ENCODE measurements at regions not wholly inside any gene's neighbourhood (a gene's known extent, or its start where the extent isn't known, plus 50 kb on each side); places are given as distances from the start of the nearest gene placed in this dataset.

DNA sequence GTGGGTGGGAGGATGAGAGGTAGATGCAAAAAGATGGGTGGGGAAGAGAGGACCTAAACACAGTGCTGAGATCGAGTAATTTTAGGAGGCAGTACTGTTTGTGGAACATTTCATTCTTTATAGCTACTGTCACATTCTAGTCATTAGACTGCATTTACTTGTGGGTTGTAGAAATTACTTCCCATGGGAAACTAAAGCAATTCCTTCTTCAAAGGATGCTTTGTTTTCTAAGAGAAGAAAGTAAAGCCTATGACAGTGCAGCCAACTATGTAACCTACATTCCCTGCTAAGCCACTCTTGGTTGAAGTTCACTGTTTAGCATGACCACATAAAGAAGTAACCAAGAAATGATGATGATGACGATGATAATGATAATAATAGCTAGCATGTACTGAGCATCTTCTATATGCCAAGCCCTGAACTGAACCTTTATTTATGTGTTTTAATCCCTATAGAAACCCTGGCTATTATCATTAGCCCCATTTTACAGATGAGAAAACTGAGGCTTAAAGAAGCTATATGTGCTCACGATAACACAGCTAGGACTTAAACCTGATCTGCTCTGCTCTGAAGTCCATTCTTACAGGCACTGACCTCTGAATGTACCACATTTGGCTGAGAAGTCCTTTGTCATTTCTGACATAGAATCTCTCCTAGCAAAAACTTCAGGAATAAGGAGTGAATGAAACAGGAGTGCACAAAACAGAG is 114.5 kb upstream of the KIT start:
- Histone ChIP-seq H3K4me3 (ENCODE audit: low read depth in 1 of 3, low read length in 3 of 3) (no peak overlapping the region), H3K4me1 (ENCODE audit: control insufficient read depth in 4 of 4, insufficient read depth in 4 of 4, low read length in 3 of 4) (peaks cover 0 to 7% (median 0%) of the 10 kb centered on the region in 4 donors), H3K9me3 (ENCODE audit: control insufficient read depth in 4 of 4, low read length in 3 of 4) (no peaks in the 10 kb centered on the region), H3K9ac (ENCODE audit: low read depth in 1 of 2, low read length in 2 of 2) (no peak overlapping the region), H3K27me3 (ENCODE audit: control insufficient read depth in 4 of 4, insufficient read depth in 4 of 4, low read length in 3 of 4) (peaks cover 0 to under 1% (median 0%) of the 10 kb centered on the region in 4 donors), H3K27ac (ENCODE audit: low read depth in 1 of 2, low read length in 2 of 2) (no peak overlapping the region), H3K36me3 (ENCODE audit: control insufficient read depth in 4 of 4, insufficient read depth in 3 of 4, low read depth in 1 of 4, low read length in 3 of 4) (no peaks in the 10 kb centered on the region)
- WGBS, result 83% methylated on average over 3 of the region's 3 CpGs
- TF ChIP-seq, protein P1, sequence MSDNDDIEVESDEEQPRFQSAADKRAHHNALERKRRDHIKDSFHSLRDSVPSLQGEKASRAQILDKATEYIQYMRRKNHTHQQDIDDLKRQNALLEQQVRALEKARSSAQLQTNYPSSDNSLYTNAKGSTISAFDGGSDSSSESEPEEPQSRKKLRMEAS (IDR thresholded peaks at IDR 0.05), result no peak
- TF ChIP-seq, protein P2, sequence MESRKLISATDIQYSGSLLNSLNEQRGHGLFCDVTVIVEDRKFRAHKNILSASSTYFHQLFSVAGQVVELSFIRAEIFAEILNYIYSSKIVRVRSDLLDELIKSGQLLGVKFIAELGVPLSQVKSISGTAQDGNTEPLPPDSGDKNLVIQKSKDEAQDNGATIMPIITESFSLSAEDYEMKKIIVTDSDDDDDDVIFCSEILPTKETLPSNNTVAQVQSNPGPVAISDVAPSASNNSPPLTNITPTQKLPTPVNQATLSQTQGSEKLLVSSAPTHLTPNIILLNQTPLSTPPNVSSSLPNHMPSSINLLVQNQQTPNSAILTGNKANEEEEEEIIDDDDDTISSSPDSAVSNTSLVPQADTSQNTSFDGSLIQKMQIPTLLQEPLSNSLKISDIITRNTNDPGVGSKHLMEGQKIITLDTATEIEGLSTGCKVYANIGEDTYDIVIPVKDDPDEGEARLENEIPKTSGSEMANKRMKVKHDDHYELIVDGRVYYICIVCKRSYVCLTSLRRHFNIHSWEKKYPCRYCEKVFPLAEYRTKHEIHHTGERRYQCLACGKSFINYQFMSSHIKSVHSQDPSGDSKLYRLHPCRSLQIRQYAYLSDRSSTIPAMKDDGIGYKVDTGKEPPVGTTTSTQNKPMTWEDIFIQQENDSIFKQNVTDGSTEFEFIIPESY (IDR thresholded peaks at IDR 0.05), result no peak
- TF ChIP-seq, protein P3, sequence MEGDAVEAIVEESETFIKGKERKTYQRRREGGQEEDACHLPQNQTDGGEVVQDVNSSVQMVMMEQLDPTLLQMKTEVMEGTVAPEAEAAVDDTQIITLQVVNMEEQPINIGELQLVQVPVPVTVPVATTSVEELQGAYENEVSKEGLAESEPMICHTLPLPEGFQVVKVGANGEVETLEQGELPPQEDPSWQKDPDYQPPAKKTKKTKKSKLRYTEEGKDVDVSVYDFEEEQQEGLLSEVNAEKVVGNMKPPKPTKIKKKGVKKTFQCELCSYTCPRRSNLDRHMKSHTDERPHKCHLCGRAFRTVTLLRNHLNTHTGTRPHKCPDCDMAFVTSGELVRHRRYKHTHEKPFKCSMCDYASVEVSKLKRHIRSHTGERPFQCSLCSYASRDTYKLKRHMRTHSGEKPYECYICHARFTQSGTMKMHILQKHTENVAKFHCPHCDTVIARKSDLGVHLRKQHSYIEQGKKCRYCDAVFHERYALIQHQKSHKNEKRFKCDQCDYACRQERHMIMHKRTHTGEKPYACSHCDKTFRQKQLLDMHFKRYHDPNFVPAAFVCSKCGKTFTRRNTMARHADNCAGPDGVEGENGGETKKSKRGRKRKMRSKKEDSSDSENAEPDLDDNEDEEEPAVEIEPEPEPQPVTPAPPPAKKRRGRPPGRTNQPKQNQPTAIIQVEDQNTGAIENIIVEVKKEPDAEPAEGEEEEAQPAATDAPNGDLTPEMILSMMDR (IDR thresholded peaks at IDR 0.05; ENCODE audit: low read depth, low read length, missing input control), result no peak
- TF ChIP-seq RAD21 (IDR thresholded peaks at IDR 0.05) (no peak), HNF4G (IDR thresholded peaks at IDR 0.05) (no peak), TAF1 (conservative IDR thresholded peaks at IDR 0.05) (no peak), JUND (IDR thresholded peaks at IDR 0.05) (no peak), EGR1 (IDR thresholded peaks at IDR 0.05; ENCODE audit: low read depth in 2 of 2) (no peak), GABPA (IDR thresholded peaks at IDR 0.05 in 1 of 2, conservative IDR thresholded peaks at IDR 0.05 in 1 of 2) (no peak), FOXA1 (IDR thresholded peaks at IDR 0.05) (no peak)
- DNase-seq (ENCODE audit: low spot score), result no peak

DNA sequence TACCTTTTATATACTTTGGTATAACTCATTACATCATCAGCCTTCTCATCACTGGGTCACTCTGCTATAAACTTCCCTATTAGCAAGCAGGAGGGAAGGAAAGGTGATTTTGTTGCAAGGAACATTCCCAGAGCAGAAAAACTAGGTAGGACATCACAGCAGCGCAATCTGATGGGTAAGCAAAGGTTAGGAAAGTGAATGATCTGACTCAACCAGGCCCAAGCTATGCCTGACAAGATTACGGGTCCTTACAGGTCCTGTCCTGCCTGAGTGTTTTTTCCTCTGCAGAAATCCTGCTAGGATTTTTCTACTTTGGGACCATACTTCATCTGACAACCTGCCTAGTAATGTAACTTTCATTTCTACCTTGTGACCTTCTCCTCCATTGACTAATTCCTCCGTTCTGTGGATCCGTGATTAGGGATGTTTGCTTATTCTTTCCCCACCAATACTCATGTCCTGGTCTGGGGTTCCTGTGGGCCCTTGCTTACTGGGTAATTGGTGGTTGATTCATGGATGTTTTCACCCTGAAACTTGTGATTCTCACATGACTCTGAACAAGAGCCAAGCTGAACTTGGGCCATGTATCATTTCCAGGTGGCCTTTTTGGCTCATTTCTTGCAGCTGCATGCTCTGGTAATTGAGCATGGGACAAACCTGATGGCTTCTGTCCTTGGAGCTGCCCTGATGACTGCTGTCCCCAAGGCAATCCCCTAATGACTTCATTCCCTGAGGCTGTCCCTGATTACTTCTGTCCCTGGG is 111.9 kb upstream of the KIT start:
- Histone ChIP-seq H3K9ac (ENCODE audit: low read depth in 1 of 2, low read length in 2 of 2) (no peak overlapping the region), H3K4me1 (ENCODE audit: control insufficient read depth in 4 of 4, insufficient read depth in 4 of 4, low read length in 3 of 4) (no peaks in the 10 kb centered on the region), H3K36me3 (ENCODE audit: control insufficient read depth in 4 of 4, insufficient read depth in 3 of 4, low read depth in 1 of 4, low read length in 3 of 4) (no peaks in the 10 kb centered on the region), H3K9me3 (ENCODE audit: control insufficient read depth in 4 of 4, low read length in 3 of 4) (no peaks in the 10 kb centered on the region), H3K27me3 (ENCODE audit: control insufficient read depth in 4 of 4, insufficient read depth in 4 of 4, low read length in 3 of 4) (peaks cover 0 to 2% (median 0%) of the 10 kb centered on the region in 4 donors), H3K27ac (ENCODE audit: low read depth in 1 of 2, low read length in 2 of 2) (no peak overlapping the region), H3K4me3 (ENCODE audit: low read depth in 1 of 3, low read length in 3 of 3) (no peak overlapping the region)
- TF ChIP-seq GABPA (IDR thresholded peaks at IDR 0.05 in 1 of 2, conservative IDR thresholded peaks at IDR 0.05 in 1 of 2) (no peak), NR2F2 (IDR thresholded peaks at IDR 0.05) (no peak), RXRA (IDR thresholded peaks at IDR 0.05) (no peak), HNF4A (conservative IDR thresholded peaks at IDR 0.05) (no peak), FOXA1 (IDR thresholded peaks at IDR 0.05) (no peak)
- TF ChIP-seq, protein P4, sequence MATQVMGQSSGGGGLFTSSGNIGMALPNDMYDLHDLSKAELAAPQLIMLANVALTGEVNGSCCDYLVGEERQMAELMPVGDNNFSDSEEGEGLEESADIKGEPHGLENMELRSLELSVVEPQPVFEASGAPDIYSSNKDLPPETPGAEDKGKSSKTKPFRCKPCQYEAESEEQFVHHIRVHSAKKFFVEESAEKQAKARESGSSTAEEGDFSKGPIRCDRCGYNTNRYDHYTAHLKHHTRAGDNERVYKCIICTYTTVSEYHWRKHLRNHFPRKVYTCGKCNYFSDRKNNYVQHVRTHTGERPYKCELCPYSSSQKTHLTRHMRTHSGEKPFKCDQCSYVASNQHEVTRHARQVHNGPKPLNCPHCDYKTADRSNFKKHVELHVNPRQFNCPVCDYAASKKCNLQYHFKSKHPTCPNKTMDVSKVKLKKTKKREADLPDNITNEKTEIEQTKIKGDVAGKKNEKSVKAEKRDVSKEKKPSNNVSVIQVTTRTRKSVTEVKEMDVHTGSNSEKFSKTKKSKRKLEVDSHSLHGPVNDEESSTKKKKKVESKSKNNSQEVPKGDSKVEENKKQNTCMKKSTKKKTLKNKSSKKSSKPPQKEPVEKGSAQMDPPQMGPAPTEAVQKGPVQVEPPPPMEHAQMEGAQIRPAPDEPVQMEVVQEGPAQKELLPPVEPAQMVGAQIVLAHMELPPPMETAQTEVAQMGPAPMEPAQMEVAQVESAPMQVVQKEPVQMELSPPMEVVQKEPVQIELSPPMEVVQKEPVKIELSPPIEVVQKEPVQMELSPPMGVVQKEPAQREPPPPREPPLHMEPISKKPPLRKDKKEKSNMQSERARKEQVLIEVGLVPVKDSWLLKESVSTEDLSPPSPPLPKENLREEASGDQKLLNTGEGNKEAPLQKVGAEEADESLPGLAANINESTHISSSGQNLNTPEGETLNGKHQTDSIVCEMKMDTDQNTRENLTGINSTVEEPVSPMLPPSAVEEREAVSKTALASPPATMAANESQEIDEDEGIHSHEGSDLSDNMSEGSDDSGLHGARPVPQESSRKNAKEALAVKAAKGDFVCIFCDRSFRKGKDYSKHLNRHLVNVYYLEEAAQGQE (IDR thresholded peaks at IDR 0.05), result no peak
- TF ChIP-seq, protein P1 (IDR thresholded peaks at IDR 0.05), result no peak
- WGBS, result 87% methylated on average over 4 of the region's 4 CpGs
- no peak for DNase-seq (ENCODE audit: low spot score)
